OCI-LY3 (cell line): ENCODE measurements at regions not wholly inside any gene's neighbourhood (a gene's known extent, or its start where the extent isn't known, plus 50 kb on each side); places are given as distances from the start of the nearest gene placed in this dataset.

ENCODE experiments used
- CTCF ChIP-seq: fragments of 200-600, 300-600 bp; sonication (generic); IDR thresholded peaks from 2 replicates; pipeline ENCODE4 v1.5.1; 2014; ENCODE audit warnings: antibody characterized with exemption, low read length, low read depth
- EZH2phosphoT487 ChIP-seq: fragments of 200-600 bp; shearing (Covaris generic); IDR thresholded peaks from 2 replicates; pipeline ENCODE4 v1.6.1; 2018; ENCODE audit warnings: antibody characterized with exemption, mixed run types, low read depth

DNA sequence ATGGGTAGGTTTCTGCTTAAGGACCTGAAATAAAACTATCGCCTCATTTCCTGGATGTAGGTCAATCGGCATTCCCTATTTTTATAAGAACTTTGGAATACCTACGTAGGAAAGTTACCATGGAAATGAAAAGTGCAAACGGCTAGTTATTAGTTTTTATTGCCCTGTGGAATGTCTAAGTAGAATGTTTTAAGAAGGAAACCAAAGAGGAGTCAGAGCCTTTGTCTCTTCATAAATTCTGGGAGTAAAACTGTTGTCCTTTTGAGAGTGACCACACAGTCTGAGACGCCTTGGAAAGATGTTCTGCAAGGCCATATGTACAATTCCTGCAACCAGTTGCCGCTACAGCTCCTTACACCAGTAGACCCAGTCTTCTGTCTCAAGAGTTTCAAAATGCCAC is 176.0 kb upstream of the SEL1L start:
- TF ChIP-seq EZH2phosphoT487 (no peak), CTCF (no peak)
